RWPE2 (cell line): ENCODE measurements at regions not wholly inside any gene's neighbourhood (a gene's known extent, or its start where the extent isn't known, plus 50 kb on each side); places are given as distances from the start of the nearest gene placed in this dataset.

Source experiments
- ATAC-seq: fragments of 200-7000 bp; cut with Tn5 transposase; 3 replicates; pipeline ENCODE4 v1.9.1; 2021; ENCODE audit warnings: low read depth
- DNase-seq: peaks from one replicate; pipeline ENCODE4 v3.0.0-alpha.2; 2020; ENCODE audit warnings: low spot score
- H3K27ac ChIP-seq: fragments of 450-650 bp; 2 replicates; pipeline ENCODE4 v1.5.1; 2017; ENCODE audit warnings: mild to moderate bottlenecking; ENCODE audit not compliant: poor library complexity, severe bottlenecking
- H3K27me3 ChIP-seq: fragments of 250-450 bp; sonication (Bioruptor Pico); 2 replicates; pipeline ENCODE4 v1.5.1; 2021; ENCODE audit warnings: mild to moderate bottlenecking, moderate library complexity; ENCODE audit not compliant: insufficient read depth, poor library complexity, severe bottlenecking
- H3K36me3 ChIP-seq: fragments of 250-450 bp; sonication (Bioruptor Pico); 2 replicates; pipeline ENCODE4 v1.5.1; 2020; ENCODE audit warnings: low read depth, mild to moderate bottlenecking, moderate library complexity
- H3K4me1 ChIP-seq: fragments of 250-450 bp; sonication (Bioruptor Pico); 2 replicates; pipeline ENCODE4 v1.5.1; 2021; ENCODE audit warnings: mild to moderate bottlenecking, moderate library complexity; ENCODE audit not compliant: insufficient read depth, poor library complexity, severe bottlenecking
- H3K4me3 ChIP-seq: fragments of 250-450 bp; sonication (Bioruptor Pico); 2 replicates; pipeline ENCODE4 v1.5.1; 2021; ENCODE audit warnings: mild to moderate bottlenecking, moderate library complexity; ENCODE audit not compliant: severe bottlenecking
- H3K9me3 ChIP-seq: fragments of 250-450 bp; sonication (Bioruptor Pico); 2 replicates; pipeline ENCODE4 v1.5.1; 2021; ENCODE audit warnings: mild to moderate bottlenecking, moderate library complexity; ENCODE audit not compliant: severe bottlenecking
- TF ChIP-seq, protein P1 (sequence below): fragments of 450-650 bp; IDR thresholded peaks from one replicate; pipeline ENCODE4 v1.5.1; 2017; ENCODE audit warnings: mild to moderate bottlenecking, moderate library complexity; ENCODE audit not compliant: poor library complexity, severe bottlenecking

DNA sequence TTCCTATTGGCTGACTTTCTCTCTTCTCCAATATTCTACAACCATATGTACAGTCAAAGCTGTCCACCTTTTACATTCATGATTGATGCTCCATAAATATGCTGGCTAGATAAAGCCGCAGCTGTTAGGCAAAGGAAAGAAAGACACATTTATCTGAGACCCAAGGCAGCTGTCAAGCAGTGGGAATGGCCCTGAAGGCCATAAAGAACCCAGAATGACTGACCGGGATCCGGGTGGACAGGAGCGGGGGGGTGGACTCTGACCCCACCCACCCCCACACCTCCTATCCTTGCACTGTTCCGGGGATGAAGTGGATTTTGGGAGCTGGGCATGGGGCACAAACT, 116.4 kb downstream of the RTP5 start:
- DNase-seq: no peak
- TF ChIP-seq, protein P1, sequence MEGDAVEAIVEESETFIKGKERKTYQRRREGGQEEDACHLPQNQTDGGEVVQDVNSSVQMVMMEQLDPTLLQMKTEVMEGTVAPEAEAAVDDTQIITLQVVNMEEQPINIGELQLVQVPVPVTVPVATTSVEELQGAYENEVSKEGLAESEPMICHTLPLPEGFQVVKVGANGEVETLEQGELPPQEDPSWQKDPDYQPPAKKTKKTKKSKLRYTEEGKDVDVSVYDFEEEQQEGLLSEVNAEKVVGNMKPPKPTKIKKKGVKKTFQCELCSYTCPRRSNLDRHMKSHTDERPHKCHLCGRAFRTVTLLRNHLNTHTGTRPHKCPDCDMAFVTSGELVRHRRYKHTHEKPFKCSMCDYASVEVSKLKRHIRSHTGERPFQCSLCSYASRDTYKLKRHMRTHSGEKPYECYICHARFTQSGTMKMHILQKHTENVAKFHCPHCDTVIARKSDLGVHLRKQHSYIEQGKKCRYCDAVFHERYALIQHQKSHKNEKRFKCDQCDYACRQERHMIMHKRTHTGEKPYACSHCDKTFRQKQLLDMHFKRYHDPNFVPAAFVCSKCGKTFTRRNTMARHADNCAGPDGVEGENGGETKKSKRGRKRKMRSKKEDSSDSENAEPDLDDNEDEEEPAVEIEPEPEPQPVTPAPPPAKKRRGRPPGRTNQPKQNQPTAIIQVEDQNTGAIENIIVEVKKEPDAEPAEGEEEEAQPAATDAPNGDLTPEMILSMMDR: no peak
- Histone ChIP-seq H3K27ac (no peak overlapping the region), H3K4me1 (no peaks in the 10 kb centered on the region), H3K9me3 (no peaks in the 10 kb centered on the region), H3K27me3 (no peaks in the 10 kb centered on the region), H3K36me3 (no peaks in the 10 kb centered on the region), H3K4me3 (no peak overlapping the region)
- no peak for ATAC-seq

DNA sequence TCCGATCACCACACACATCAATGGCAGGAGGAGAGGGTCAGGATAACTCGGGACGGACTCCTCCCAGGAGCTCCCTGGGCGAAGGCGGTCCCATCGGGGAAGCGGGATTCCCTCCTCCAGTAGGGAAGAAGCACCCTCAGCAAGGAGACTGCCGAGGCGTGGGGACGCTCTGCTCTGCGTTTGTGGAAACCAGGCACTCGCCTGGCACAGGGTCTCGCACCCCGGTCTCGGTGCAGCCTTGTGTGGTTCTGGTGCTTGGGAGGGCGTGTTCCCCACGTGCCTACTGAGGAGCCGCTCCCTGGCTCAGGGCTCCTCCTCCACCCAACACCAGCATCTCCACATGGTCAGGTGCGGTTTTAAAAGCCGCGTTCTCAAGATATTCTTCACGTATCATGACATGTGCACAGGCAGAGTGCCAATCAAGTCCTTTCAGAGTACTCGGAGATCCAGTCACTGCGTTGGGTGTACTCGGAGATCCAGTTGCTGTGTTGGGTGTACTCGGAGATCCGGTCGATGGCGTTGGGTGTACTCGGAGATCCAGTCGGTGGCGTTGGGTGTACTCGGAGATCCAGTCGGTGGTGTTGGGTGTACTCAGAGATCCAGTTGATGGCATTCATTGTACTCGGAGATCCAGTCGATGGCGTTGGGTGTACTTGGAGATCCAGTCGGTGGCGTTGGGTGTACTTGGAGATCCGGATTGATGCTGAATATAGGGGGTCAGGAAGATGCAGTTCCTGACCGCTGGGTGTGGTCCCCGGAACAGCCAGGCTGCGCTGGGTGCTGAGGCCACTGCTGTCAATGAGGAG, 117.5 kb downstream of the RTP5 start:
- no peak for DNase-seq
- no peak overlapping the region for H3K27ac ChIP-seq
- no peak for ATAC-seq
- no peaks in the 10 kb centered on the region for H3K27me3 ChIP-seq
- H3K9me3 ChIP-seq: no peaks in the 10 kb centered on the region
- TF ChIP-seq, protein P1: no peak
- no peak overlapping the region for H3K4me3 ChIP-seq
- H3K36me3 ChIP-seq: no peaks in the 10 kb centered on the region
- no peaks in the 10 kb centered on the region for H3K4me1 ChIP-seq

DNA sequence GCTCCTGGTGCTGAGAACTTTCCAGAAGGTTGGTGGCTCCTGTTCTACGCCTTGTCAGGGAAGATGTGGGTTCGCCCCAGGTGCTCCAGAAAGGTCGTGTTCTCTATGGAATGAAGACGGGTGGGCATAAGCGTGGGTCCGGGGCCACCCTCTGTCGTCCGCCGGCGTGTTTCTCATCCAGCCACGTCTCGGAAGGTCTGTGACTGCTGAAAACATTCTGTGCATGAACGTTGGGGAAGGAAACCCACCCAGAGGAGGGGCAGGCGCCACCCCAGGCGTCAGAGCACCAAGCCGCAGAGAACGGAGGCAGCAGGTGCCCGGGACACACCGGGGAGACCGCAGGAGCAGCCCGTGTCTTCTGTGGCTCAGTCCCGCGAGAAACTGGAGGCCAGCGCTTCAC, 118.2 kb downstream of the RTP5 start:
- ATAC-seq: no peak
- H3K4me1 ChIP-seq: no peaks in the 10 kb centered on the region
- H3K9me3 ChIP-seq: no peaks in the 10 kb centered on the region
- TF ChIP-seq, protein P1: no peak
- DNase-seq: no peak
- no peak overlapping the region for H3K27ac ChIP-seq
- no peaks in the 10 kb centered on the region for H3K36me3 ChIP-seq
- H3K27me3 ChIP-seq: no peaks in the 10 kb centered on the region
- H3K4me3 ChIP-seq: no peak overlapping the region

DNA sequence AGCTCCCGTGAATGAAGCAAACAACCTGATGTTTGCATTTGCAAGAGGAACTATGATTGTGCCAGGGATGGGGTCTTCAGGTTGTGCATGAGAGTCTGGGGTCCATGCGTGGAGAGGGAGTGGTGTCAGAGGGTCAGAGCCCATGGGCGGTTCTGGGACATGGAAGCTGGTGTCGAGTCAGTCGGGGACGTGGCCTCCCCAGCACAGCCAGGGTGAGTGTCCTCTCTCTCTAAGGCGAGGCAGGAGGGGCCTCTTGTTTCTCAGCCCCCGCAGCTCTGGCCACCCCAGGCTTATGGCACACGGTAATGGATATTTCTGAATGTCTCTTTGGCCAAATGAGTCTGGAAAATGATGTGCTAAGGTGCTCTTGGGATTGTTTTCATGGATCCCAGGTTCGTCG, 118.6 kb downstream of the RTP5 start:
- Histone ChIP-seq H3K27me3 (no peaks in the 10 kb centered on the region), H3K9me3 (no peaks in the 10 kb centered on the region), H3K4me3 (no peak overlapping the region), H3K4me1 (no peaks in the 10 kb centered on the region), H3K27ac (no peak overlapping the region), H3K36me3 (no peaks in the 10 kb centered on the region)
- DNase-seq (no peak), ATAC-seq (no peak)
- TF ChIP-seq, protein P1: no peak

DNA sequence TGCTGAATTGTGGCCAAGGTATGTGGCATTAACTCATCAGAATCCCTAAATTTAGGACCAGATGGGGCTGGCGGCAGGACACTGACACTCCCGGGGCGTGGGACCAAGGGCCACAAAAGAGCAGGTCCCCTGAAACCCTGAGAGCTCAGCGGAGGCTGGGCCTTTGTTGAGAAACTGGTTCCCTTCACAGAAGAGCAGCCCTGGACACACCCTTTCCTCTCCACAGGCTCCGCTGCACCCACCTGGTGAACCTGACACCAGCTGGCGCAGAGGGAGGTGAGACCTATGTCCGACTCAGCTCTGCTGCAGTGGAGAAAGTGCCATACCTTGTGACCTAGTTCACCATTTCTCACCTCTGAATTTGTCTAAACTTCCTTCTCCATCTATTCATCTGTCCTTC, 119.5 kb downstream of the RTP5 start:
- Histone ChIP-seq H3K4me3 (no peak overlapping the region), H3K27ac (no peak overlapping the region), H3K36me3 (no peaks in the 10 kb centered on the region), H3K27me3 (no peaks in the 10 kb centered on the region), H3K4me1 (no peaks in the 10 kb centered on the region), H3K9me3 (no peaks in the 10 kb centered on the region)
- TF ChIP-seq, protein P1: no peak
- ATAC-seq: no peak
- DNase-seq: no peak
